ENCODE measurements at regions not wholly inside any gene's neighbourhood (a gene's known extent, or its start where the extent isn't known, plus 50 kb on each side); places are given as distances from the start of the nearest gene placed in this dataset.

GRCh38 chr4:111546881-111547280, 598.4 kb upstream of the FAM241A start:
- H3F3A ChIP-seq (ENCODE audit: insufficient read depth) = no peaks in the 10 kb centered on the region
- H3K79me2 ChIP-seq (ENCODE audit: insufficient read depth, low read length) = no peaks in the 10 kb centered on the region
- no peaks in the 10 kb centered on the region for H3K9me2 ChIP-seq (replicated peaks; ENCODE audit: insufficient read depth, low read length)
- H3K9me3 ChIP-seq (ENCODE audit: insufficient read depth, low read length) = no peaks in the 10 kb centered on the region
- H3K36me3 ChIP-seq (ENCODE audit: low read length) = no peaks in the 10 kb centered on the region
- H3K4me2 ChIP-seq (ENCODE audit: low read depth, low read length, poor library complexity, severe bottlenecking) = no peak overlapping the region
- H3K27ac ChIP-seq (ENCODE audit: low read depth, low read length) = no peak overlapping the region
- no peaks in the 10 kb centered on the region for H3K27me3 ChIP-seq (ENCODE audit: low read length)
- H3K4me3 ChIP-seq (ENCODE audit: insufficient read depth, low read length, poor library complexity, severe bottlenecking) = no peak overlapping the region
- no peaks in the 10 kb centered on the region for H4K20me1 ChIP-seq (ENCODE audit: low read depth, low read length)
- TF ChIP-seq CTCF (IDR thresholded peaks at IDR 0.05; ENCODE audit: insufficient read depth, low read length, poor library complexity, severe bottlenecking) (no peak), EZH2phosphoT487 (conservative IDR thresholded peaks at IDR 0.05; ENCODE audit: low read length) (no peak)
- no peak overlapping the region for H3K9ac ChIP-seq (ENCODE audit: low read length)
- H2AFZ ChIP-seq (ENCODE audit: low read depth, low read length, severe bottlenecking) = no peak overlapping the region

- H3K27ac ChIP-seq (ENCODE audit: low read depth, low read length) = no peak overlapping the region
- H3K4me2 ChIP-seq (ENCODE audit: low read depth, low read length, poor library complexity, severe bottlenecking) = no peak overlapping the region
- no peaks in the 10 kb centered on the region for H3K9me3 ChIP-seq (ENCODE audit: insufficient read depth, low read length)
- H3F3A ChIP-seq (ENCODE audit: insufficient read depth) = no peaks in the 10 kb centered on the region
- H3K9ac ChIP-seq (ENCODE audit: low read length) = no peak overlapping the region
- H3K9me2 ChIP-seq (replicated peaks; ENCODE audit: insufficient read depth, low read length) = no peaks in the 10 kb centered on the region
- H3K79me2 ChIP-seq (ENCODE audit: insufficient read depth, low read length) = no peaks in the 10 kb centered on the region
- no peaks in the 10 kb centered on the region for H4K20me1 ChIP-seq (ENCODE audit: low read depth, low read length)
- no peaks in the 10 kb centered on the region for H3K27me3 ChIP-seq (ENCODE audit: low read length)
- H2AFZ ChIP-seq (ENCODE audit: low read depth, low read length, severe bottlenecking) = no peak overlapping the region
- TF ChIP-seq CTCF (IDR thresholded peaks at IDR 0.05; ENCODE audit: insufficient read depth, low read length, poor library complexity, severe bottlenecking) (no peak), EZH2phosphoT487 (conservative IDR thresholded peaks at IDR 0.05; ENCODE audit: low read length) (no peak)
- no peak overlapping the region for H3K4me3 ChIP-seq (ENCODE audit: insufficient read depth, low read length, poor library complexity, severe bottlenecking)
- H3K36me3 ChIP-seq (ENCODE audit: low read length) = no peaks in the 10 kb centered on the region
Observed at GRCh38 chr4:111556141-111556781, 589.0 kb upstream of the FAM241A start.

- no peak overlapping the region for H3K9ac ChIP-seq (ENCODE audit: low read length)
- no peaks in the 10 kb centered on the region for H3K79me2 ChIP-seq (ENCODE audit: insufficient read depth, low read length)
- no peaks in the 10 kb centered on the region for H4K20me1 ChIP-seq (ENCODE audit: low read depth, low read length)
- no peak overlapping the region for H3K27ac ChIP-seq (ENCODE audit: low read depth, low read length)
- H3K9me2 ChIP-seq (replicated peaks; ENCODE audit: insufficient read depth, low read length) = no peaks in the 10 kb centered on the region
- H3K36me3 ChIP-seq (ENCODE audit: low read length) = no peaks in the 10 kb centered on the region
- no peaks in the 10 kb centered on the region for H3K9me3 ChIP-seq (ENCODE audit: insufficient read depth, low read length)
- no peak overlapping the region for H3K4me2 ChIP-seq (ENCODE audit: low read depth, low read length, poor library complexity, severe bottlenecking)
- TF ChIP-seq EZH2phosphoT487 (conservative IDR thresholded peaks at IDR 0.05; ENCODE audit: low read length) = no peak
- no peak for TF ChIP-seq CTCF (IDR thresholded peaks at IDR 0.05; ENCODE audit: insufficient read depth, low read length, poor library complexity, severe bottlenecking)
- no peaks in the 10 kb centered on the region for H3K27me3 ChIP-seq (ENCODE audit: low read length)
- H2AFZ ChIP-seq (ENCODE audit: low read depth, low read length, severe bottlenecking) = no peak overlapping the region
- no peaks in the 10 kb centered on the region for H3F3A ChIP-seq (ENCODE audit: insufficient read depth)
- H3K4me3 ChIP-seq (ENCODE audit: insufficient read depth, low read length, poor library complexity, severe bottlenecking) = no peak overlapping the region
Observed at GRCh38 chr4:111556851-111557250, 588.4 kb upstream of the FAM241A start.
